HEK293 (cell line): ENCODE measurements at regions not wholly inside any gene's neighbourhood (a gene's known extent, or its start where the extent isn't known, plus 50 kb on each side); places are given as distances from the start of the nearest gene placed in this dataset.

Experiments used
- CTCF ChIP-seq: fragments of 450-650 bp; formaldehyde crosslinking; IDR thresholded peaks from 2 replicates; pipeline ENCODE4 v1.5.1; 2016; ENCODE audit warnings: missing biosample characterization, missing genetic modification characterization
- ZNF121 ChIP-seq: fragments of 450-650 bp; formaldehyde crosslinking; IDR thresholded peaks from 2 replicates; pipeline ENCODE4 v1.5.1; 2016; ENCODE audit warnings: missing biosample characterization, missing genetic modification characterization
- ZNF416 ChIP-seq: fragments of 450-650 bp; formaldehyde crosslinking; IDR thresholded peaks from 2 replicates; pipeline ENCODE4 v1.5.1; 2016; ENCODE audit warnings: missing biosample characterization, missing genetic modification characterization
- ZNF549 ChIP-seq: fragments of 450-650 bp; IDR thresholded peaks from 2 replicates; pipeline ENCODE4 v1.5.1; 2018; ENCODE audit warnings: missing biosample characterization, missing genetic modification characterization, mild to moderate bottlenecking, inconsistent platforms, moderate library complexity
- TF ChIP-seq, protein P1 (sequence below): fragments of 450-650 bp; formaldehyde crosslinking; IDR thresholded peaks from 2 replicates; pipeline ENCODE4 v1.5.1; 2017; ENCODE audit warnings: missing biosample characterization, missing genetic modification characterization

DNA sequence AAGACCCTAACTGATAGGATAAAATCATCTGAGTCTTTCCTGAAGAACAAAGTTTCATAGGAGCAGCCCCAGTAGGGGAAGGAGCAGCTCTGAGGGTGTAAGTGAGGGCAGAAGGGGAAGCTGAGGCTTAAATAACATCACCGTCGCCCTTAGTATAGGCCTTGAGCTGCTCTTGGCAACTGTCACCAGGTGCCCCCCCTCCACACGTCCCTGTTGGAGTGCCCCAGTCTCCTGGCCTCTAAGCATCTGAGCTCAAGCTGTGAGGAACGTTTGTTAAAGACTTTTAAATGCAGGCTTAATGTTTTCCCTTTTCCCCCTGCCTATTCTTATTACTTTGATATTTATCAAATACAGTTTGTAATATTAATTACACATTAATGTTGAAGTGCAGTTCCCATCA lies 170.6 kb downstream of the ZIC5 start:
- TF ChIP-seq CTCF (tag by site-specific recombination) (no peak), ZNF121 (no peak), ZNF416 (no peak), ZNF549 (no peak)
- TF ChIP-seq, protein P1, sequence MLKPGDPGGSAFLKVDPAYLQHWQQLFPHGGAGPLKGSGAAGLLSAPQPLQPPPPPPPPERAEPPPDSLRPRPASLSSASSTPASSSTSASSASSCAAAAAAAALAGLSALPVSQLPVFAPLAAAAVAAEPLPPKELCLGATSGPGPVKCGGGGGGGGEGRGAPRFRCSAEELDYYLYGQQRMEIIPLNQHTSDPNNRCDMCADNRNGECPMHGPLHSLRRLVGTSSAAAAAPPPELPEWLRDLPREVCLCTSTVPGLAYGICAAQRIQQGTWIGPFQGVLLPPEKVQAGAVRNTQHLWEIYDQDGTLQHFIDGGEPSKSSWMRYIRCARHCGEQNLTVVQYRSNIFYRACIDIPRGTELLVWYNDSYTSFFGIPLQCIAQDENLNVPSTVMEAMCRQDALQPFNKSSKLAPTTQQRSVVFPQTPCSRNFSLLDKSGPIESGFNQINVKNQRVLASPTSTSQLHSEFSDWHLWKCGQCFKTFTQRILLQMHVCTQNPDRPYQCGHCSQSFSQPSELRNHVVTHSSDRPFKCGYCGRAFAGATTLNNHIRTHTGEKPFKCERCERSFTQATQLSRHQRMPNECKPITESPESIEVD (tag by site-specific recombination): no peak
